ENCODE measurements at regions not wholly inside any gene's neighbourhood (a gene's known extent, or its start where the extent isn't known, plus 50 kb on each side); places are given as distances from the start of the nearest gene placed in this dataset.

GRCh38 chr1:198099755-198100154 is 57.0 kb upstream of the NEK7 start:
- H3K27ac Mint-ChIP-seq: no peak overlapping the region
- DNase-seq (no peak), ATAC-seq (no peak)
- no peak overlapping the region for H3K4me3 Mint-ChIP-seq
- H3K9me3 Mint-ChIP-seq (ENCODE audit: low read depth): no peaks in the 10 kb centered on the region
- H3K36me3 Mint-ChIP-seq: peaks cover 3% of the 10 kb centered on the region
- peaks cover 22% of the 10 kb centered on the region for H3K4me1 Mint-ChIP-seq
- no peaks in the 10 kb centered on the region for H3K27me3 Mint-ChIP-seq
- CTCF ChIA-PET: no interaction called here

DNA sequence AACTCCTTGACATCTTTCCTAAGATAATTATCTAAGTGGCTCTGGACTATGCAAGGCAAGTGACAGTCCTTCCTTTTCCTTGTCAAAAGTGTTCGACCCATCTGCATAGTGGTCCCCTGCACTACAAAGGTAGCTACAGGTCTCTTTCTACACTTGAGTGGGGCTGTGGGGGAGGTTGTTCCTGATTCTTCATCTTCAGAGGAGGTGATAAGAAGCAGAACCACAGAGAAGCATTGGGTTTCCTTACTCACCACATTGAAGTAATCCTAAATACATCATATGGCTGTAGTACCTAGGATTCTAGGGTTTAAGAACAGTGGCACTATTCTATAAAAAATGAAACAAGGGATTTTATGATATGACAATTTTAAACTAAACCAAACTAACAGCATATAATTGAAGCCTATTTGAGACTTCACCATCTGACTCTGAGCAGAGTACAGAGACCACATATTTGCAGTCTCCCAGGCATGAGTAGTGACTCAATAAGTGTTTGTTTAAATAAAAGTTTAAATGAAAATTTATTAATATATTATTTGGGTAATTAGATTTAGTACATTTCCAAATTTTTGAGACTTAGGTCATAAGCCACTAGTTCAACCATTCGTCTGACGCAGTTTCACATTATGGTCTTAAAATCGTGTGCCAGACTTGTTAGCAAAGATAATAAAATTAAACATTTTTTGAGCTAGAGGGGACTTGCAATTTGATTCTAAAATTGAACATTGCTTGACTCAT is 54.9 kb upstream of the NEK7 start:
- peaks cover 22% of the 10 kb centered on the region for H3K4me1 Mint-ChIP-seq
- H3K27me3 Mint-ChIP-seq: no peaks in the 10 kb centered on the region
- CTCF ChIA-PET: interaction anchor here (1.1 to 3.2 kb wide), 8 partner anchors 13 to 199 kb away, joined by 3 to 17 read pairs (median 4); partner anchors contain the start of gene C1orf53
- peaks cover 2% of the 10 kb centered on the region for H3K36me3 Mint-ChIP-seq
- peak; percentile 44 for ATAC-seq
- peak overlapping the region; percentile 14 for H3K4me3 Mint-ChIP-seq
- H3K9me3 Mint-ChIP-seq (ENCODE audit: low read depth): no peaks in the 10 kb centered on the region
- DNase-seq: no peak
- H3K27ac Mint-ChIP-seq: peak overlapping the region; percentile 75

- CTCF ChIA-PET: interaction anchor here (1.1 to 3.2 kb wide), 8 partner anchors 7 to 200 kb away, joined by 3 to 17 read pairs (median 3); partner anchors contain the start of gene C1orf53
- Mint-ChIP-seq H3K9me3 (ENCODE audit: low read depth) (no peaks in the 10 kb centered on the region), H3K27ac (peak overlapping the region; percentile 75), H3K4me3 (peak overlapping the region; percentile 14), H3K4me1 (peaks cover 22% of the 10 kb centered on the region), H3K27me3 (no peaks in the 10 kb centered on the region), H3K36me3 (peaks cover 2% of the 10 kb centered on the region)
- ATAC-seq (peak; percentile 91), DNase-seq (peak; percentile 50)
Observed at GRCh38 chr1:198102454-198102827, 54.4 kb upstream of the NEK7 start.

DNA sequence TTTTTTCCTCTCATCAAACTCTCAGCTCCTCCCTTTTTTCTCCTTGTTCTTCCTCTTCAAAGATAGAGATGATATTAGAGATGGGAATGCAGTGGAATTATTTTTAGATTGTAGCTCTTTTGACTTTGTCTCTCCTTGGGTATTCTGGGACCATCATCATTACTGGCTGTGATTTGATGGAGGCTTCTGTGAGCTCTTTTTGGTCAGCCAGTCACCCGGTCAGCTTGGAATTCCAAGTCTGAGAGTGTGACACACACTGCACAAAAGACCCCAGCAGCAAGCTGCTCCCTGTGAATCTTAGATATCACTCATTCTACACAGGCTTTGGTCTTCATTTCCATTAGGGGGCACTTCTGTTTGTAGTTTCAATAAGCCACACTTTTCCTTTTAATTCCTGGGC is 51.6 kb upstream of the NEK7 start:
- CTCF ChIA-PET: no interaction called here
- DNase-seq: no peak
- no peaks in the 10 kb centered on the region for H3K9me3 Mint-ChIP-seq (ENCODE audit: low read depth)
- peaks cover 22% of the 10 kb centered on the region for H3K4me1 Mint-ChIP-seq
- ATAC-seq: no peak
- no peak overlapping the region for H3K4me3 Mint-ChIP-seq
- no peaks in the 10 kb centered on the region for H3K27me3 Mint-ChIP-seq
- H3K27ac Mint-ChIP-seq: no peak overlapping the region
- H3K36me3 Mint-ChIP-seq: no peaks in the 10 kb centered on the region

GRCh38 chr1:198106011-198106410 is 50.8 kb upstream of the NEK7 start:
- CTCF ChIA-PET: no interaction called here
- no peak for ATAC-seq
- no peak overlapping the region for H3K4me3 Mint-ChIP-seq
- H3K27me3 Mint-ChIP-seq: no peaks in the 10 kb centered on the region
- peaks cover 2% of the 10 kb centered on the region for H3K9me3 Mint-ChIP-seq (ENCODE audit: low read depth)
- no peaks in the 10 kb centered on the region for H3K36me3 Mint-ChIP-seq
- H3K27ac Mint-ChIP-seq: no peak overlapping the region
- no peak for DNase-seq
- H3K4me1 Mint-ChIP-seq: peaks cover 22% of the 10 kb centered on the region

Data from activated CD8-positive, alpha-beta memory T cell treated with anti-CD3 and anti-CD28 coated beads, Interleukin-2, amount 10 ng/mL, durations not matched to agents 7 days and 5 days (primary cell).